OCI-LY7 (cell line): ENCODE measurements at regions not wholly inside any gene's neighbourhood (a gene's known extent, or its start where the extent isn't known, plus 50 kb on each side); places are given as distances from the start of the nearest gene placed in this dataset.
"Not testable (repeated sequence)": the region's sequence is repeated elsewhere in the genome, so short reads cannot be mapped to it uniquely, and the experiment has no call there.

ENCODE experiments used
- BruUV-seq: library from RNA; stranded (reverse); fragments of 400-500 nt; replicated peaks from 2 replicates; lab custom pipeline; 2021; lab: Mats Ljungman, UMichigan
- CTCF ChIA-PET: fragments of 300-600 bp; sonication (Branson Sonifier 250); formaldehyde crosslinking; loops from one replicate; lab custom pipeline; 2022; ENCODE audit warnings: antibody characterized with exemption; ENCODE audit not compliant: unreplicated experiment; lab: Charles Lee
- POLR2A ChIA-PET: fragments of 300-600 bp; sonication (Branson Sonifier 250); formaldehyde crosslinking; loops from one replicate; lab custom pipeline; 2022; ENCODE audit warnings: antibody characterized with exemption; lab: Charles Lee
- DNase-seq: peaks from one replicate; pipeline ENCODE4 v3.0.0-alpha.2; 2015; ENCODE audit warnings: low spot score
- H2AFZ ChIP-seq: fragments of 200-600 bp; sonication (generic), shearing (Covaris generic); 2 replicates; pipeline ENCODE4 v1.6.1; 2014; ENCODE audit warnings: mild to moderate bottlenecking, antibody characterized with exemption, low read length, moderate library complexity
- H3K27ac ChIP-seq: fragments of 200-600 bp; sonication (generic); 2 replicates; pipeline ENCODE4 v1.5.1; 2014; ENCODE audit warnings: mixed run types, low read depth, mild to moderate bottlenecking, moderate library complexity, low read length, inconsistent platforms; ENCODE audit not compliant: poor library complexity, severe bottlenecking
- H3K36me3 ChIP-seq: fragments of 200-600 bp; sonication (generic); 2 replicates; pipeline ENCODE4 v1.6.1; 2014; ENCODE audit warnings: mild to moderate bottlenecking, antibody characterized with exemption, low read length, moderate library complexity, mixed read lengths; ENCODE audit not compliant: insufficient read depth
- H3K4me1 ChIP-seq: fragments of 200-600 bp; sonication (generic); 2 replicates; pipeline ENCODE4 v1.5.1; 2014; ENCODE audit warnings: mild to moderate bottlenecking, low read length; ENCODE audit not compliant: insufficient read depth, poor library complexity, severe bottlenecking
- H3K4me2 ChIP-seq: fragments of 200-600 bp; sonication (generic); 2 replicates; pipeline ENCODE4 v1.6.1; 2014; ENCODE audit warnings: mild to moderate bottlenecking, low read length
- H3K4me3 ChIP-seq: fragments of 200-600 bp; sonication (generic); 2 replicates; pipeline ENCODE4 v1.5.1; 2014; ENCODE audit warnings: mild to moderate bottlenecking, low read depth, low read length; ENCODE audit not compliant: poor library complexity, severe bottlenecking
- H3K79me2 ChIP-seq: fragments of 200-600 bp; sonication (generic); 2 replicates; pipeline ENCODE4 v1.6.1; 2016; ENCODE audit warnings: low read depth, mild to moderate bottlenecking, low read length, moderate library complexity, mixed read lengths; ENCODE audit not compliant: insufficient read depth
- H3K9me2 ChIP-seq: fragments of 200-600 bp; sonication (generic); 2 replicates; pipeline ENCODE4 v1.6.1; 2016; ENCODE audit warnings: mild to moderate bottlenecking, low read length, mixed read lengths; ENCODE audit not compliant: insufficient read depth
- H3K9me3 ChIP-seq: fragments of 200-600 bp; sonication (generic); 2 replicates; pipeline ENCODE4 v1.6.1; 2014; ENCODE audit warnings: mild to moderate bottlenecking, mixed run types, low read length, mixed read lengths
- H4K20me1 ChIP-seq: fragments of 200-600 bp; sonication (generic); 2 replicates; pipeline ENCODE4 v1.6.1; 2014; ENCODE audit warnings: mild to moderate bottlenecking, antibody characterized with exemption, low read length, moderate library complexity, mixed read lengths; ENCODE audit not compliant: insufficient read depth
- CTCF ChIP-seq: fragments of 200-600 bp; sonication (generic); conservative IDR thresholded peaks from 2 replicates; pipeline ENCODE4 v1.5.1; 2014; ENCODE audit warnings: mild to moderate bottlenecking, antibody characterized with exemption, low read length, moderate library complexity, mixed read lengths
- EZH2phosphoT487 ChIP-seq: fragments of 200-600 bp; sonication (generic); IDR thresholded peaks from 2 replicates; pipeline ENCODE4 v1.6.1; 2018; ENCODE audit warnings: low read depth, borderline replicate concordance, mild to moderate bottlenecking, mixed run types, antibody characterized with exemption, low read length, moderate library complexity, mixed read lengths
- intact Hi-C: fragments of 100-400 bp; cut with micrococcal nuclease; formaldehyde crosslinking; loops from one replicate; pipeline ENCODE4 v1.10.0; 2022; ENCODE audit not compliant: unreplicated experiment

- Histone ChIP-seq H3K4me3 (no peak overlapping the region), H3K36me3 (no peaks in the 10 kb centered on the region), H3K79me2 (no peaks in the 10 kb centered on the region), H3K9me2 (no peaks in the 10 kb centered on the region; the same call in 1 of the 2 replicates), H2AFZ (no peak overlapping the region), H3K9me3 (no peaks in the 10 kb centered on the region), H3K4me1 (no peaks in the 10 kb centered on the region), H3K4me2 (no peak overlapping the region), H3K27ac (no peak overlapping the region), H4K20me1 (no peaks in the 10 kb centered on the region)
- DNase-seq = no peak
- ChIA-PET POLR2A (interaction anchor here (0.8 kb wide), 1 partner anchor 395 kb away, joined by 3 read pairs; no protein-coding TSS in a partner anchor), CTCF (no interaction called here)
- TF ChIP-seq EZH2phosphoT487 (no peak), CTCF (no peak)
- intact Hi-C loops = no loop called here
- BruUV-seq = no TSS peak
These were observed 239.1 kb upstream of the NMUR2 start for GRCh38 chr5:152644029-152644728.

GRCh38 chr5:152649609-152650008 lies 244.5 kb upstream of the NMUR2 start:
- no peak for DNase-seq
- no peaks in the 10 kb centered on the region for H3K9me3 ChIP-seq
- ChIA-PET CTCF (no interaction called here), POLR2A (no interaction called here)
- TF ChIP-seq EZH2phosphoT487 (no peak), CTCF (no peak)
- no peak overlapping the region for H3K4me2 ChIP-seq
- no peak overlapping the region for H3K4me3 ChIP-seq
- no peaks in the 10 kb centered on the region for H3K4me1 ChIP-seq
- H3K79me2 ChIP-seq = no peaks in the 10 kb centered on the region
- no peaks in the 10 kb centered on the region for H4K20me1 ChIP-seq
- H3K9me2 ChIP-seq = no peaks in the 10 kb centered on the region
- BruUV-seq = no TSS peak
- intact Hi-C loops = no loop called here
- H2AFZ ChIP-seq = no peak overlapping the region
- no peak overlapping the region for H3K27ac ChIP-seq
- no peaks in the 10 kb centered on the region for H3K36me3 ChIP-seq

GRCh38 chr5:152650413-152650812 lies 245.3 kb upstream of the NMUR2 start:
- Histone ChIP-seq H3K4me1 (no peaks in the 10 kb centered on the region), H4K20me1 (no peaks in the 10 kb centered on the region), H3K4me3 (no peak overlapping the region), H3K27ac (no peak overlapping the region), H3K79me2 (no peaks in the 10 kb centered on the region), H3K9me3 (no peaks in the 10 kb centered on the region), H3K36me3 (no peaks in the 10 kb centered on the region), H3K4me2 (no peak overlapping the region), H2AFZ (no peak overlapping the region), H3K9me2 (no peaks in the 10 kb centered on the region)
- BruUV-seq = no TSS peak
- DNase-seq = no peak
- ChIA-PET CTCF (no interaction called here), POLR2A (no interaction called here)
- TF ChIP-seq CTCF = no peak
- TF ChIP-seq EZH2phosphoT487 = no peak
- intact Hi-C loops = no loop called here

- H3K36me3 ChIP-seq, H3K4me3 ChIP-seq, H3K27ac ChIP-seq, BruUV-seq, DNase-seq, H3K9me3 ChIP-seq, H3K4me2 ChIP-seq, H3K9me2 ChIP-seq, POLR2A ChIA-PET, H3K79me2 ChIP-seq, H2AFZ ChIP-seq, H4K20me1 ChIP-seq, intact Hi-C loops, H3K4me1 ChIP-seq, CTCF ChIA-PET: not testable (repeated sequence)
These were observed 254.4 kb upstream of the NMUR2 start for GRCh38 chr5:152659470-152659869.
